ENCODE measurements at regions not wholly inside any gene's neighbourhood (a gene's known extent, or its start where the extent isn't known, plus 50 kb on each side); places are given as distances from the start of the nearest gene placed in this dataset.

- TF ChIP-seq CTCF (IDR thresholded peaks at IDR 0.05) (no peak), POLR2A (IDR thresholded peaks at IDR 0.05) (no peak)
Measured at GRCh38 chr12:30357766-30358490, 337.7 kb downstream of the IPO8 start.
